ENCODE measurements at regions not wholly inside any gene's neighbourhood (a gene's known extent, or its start where the extent isn't known, plus 50 kb on each side); places are given as distances from the start of the nearest gene placed in this dataset.
A peak's percentile ranks its signal among the peaks of the same experiment; 100 is the strongest.

- TF ChIP-seq EP300 (IDR thresholded peaks at IDR 0.05) (no peak), CTCF (IDR thresholded peaks at IDR 0.05) (no peak), POLR2A (IDR thresholded peaks at IDR 0.05) (no peak)
- Histone ChIP-seq H3K4me1 (peaks cover 0 to 26% (median 10%) of the 10 kb centered on the region in 4 donors), H3K36me3 (no peaks in the 10 kb centered on the region), H3K4me3 (no peak overlapping the region), H3K27ac (no peak overlapping the region), H3K27me3 (no peaks in the 10 kb centered on the region), H3K9me3 (no peaks in the 10 kb centered on the region)
- DNase-seq (ENCODE audit: low spot score in 2 of 2), result no peak
- 75 to 76% methylated on average over 9 of the region's 9 CpGs for WGBS, 2 donors
Observed at GRCh38 chr10:62917475-62918238, 101.5 kb upstream of the EGR2 start.

GRCh38 chr10:62916141-62916603 lies 100.0 kb upstream of the EGR2 start:
- 12 to 29% methylated on average over 1 of the region's 1 CpG for WGBS, 2 donors
- no peak overlapping the region for H3K4me3 ChIP-seq
- H3K27me3 ChIP-seq, result no peaks in the 10 kb centered on the region
- H3K4me1 ChIP-seq, result peaks cover 0 to 36% (median 10%) of the 10 kb centered on the region in 4 donors
- no peaks in the 10 kb centered on the region for H3K9me3 ChIP-seq
- peak in 1 of 2 donors; percentile 33 for DNase-seq (ENCODE audit: low spot score in 2 of 2)
- TF ChIP-seq CTCF (IDR thresholded peaks at IDR 0.05) (no peak), POLR2A (IDR thresholded peaks at IDR 0.05) (no peak), EP300 (IDR thresholded peaks at IDR 0.05) (peak in 1 of 2 donors; percentile 88)
- no peaks in the 10 kb centered on the region for H3K36me3 ChIP-seq
- peak overlapping the region in 2 of 4 donors; percentile 21 to 67 for H3K27ac ChIP-seq

- Histone ChIP-seq H3K27me3 (no peaks in the 10 kb centered on the region), H3K4me3 (no peak overlapping the region), H3K9me3 (no peaks in the 10 kb centered on the region), H3K36me3 (no peaks in the 10 kb centered on the region), H3K27ac (peak overlapping the region in 1 of 4 donors; percentile 67), H3K4me1 (peaks cover 0 to 38% (median 10%) of the 10 kb centered on the region in 4 donors)
- no peak for TF ChIP-seq EP300 (IDR thresholded peaks at IDR 0.05)
- TF ChIP-seq CTCF (IDR thresholded peaks at IDR 0.05), result no peak
- no peak for TF ChIP-seq POLR2A (IDR thresholded peaks at IDR 0.05)
- DNase-seq (ENCODE audit: low spot score in 2 of 2), result no peak
Observed at GRCh38 chr10:62915158-62915557, 99.0 kb upstream of the EGR2 start.

GRCh38 chr10:62912086-62912485 lies 95.9 kb upstream of the EGR2 start:
- Histone ChIP-seq H3K36me3 (no peaks in the 10 kb centered on the region), H3K4me1 (peaks cover 0 to 38% (median 10%) of the 10 kb centered on the region in 4 donors), H3K27me3 (no peaks in the 10 kb centered on the region), H3K4me3 (peak overlapping the region in 1 of 4 donors; percentile 7), H3K27ac (peak overlapping the region in 2 of 4 donors; percentile 57 to 68), H3K9me3 (no peaks in the 10 kb centered on the region)
- no peak for DNase-seq (ENCODE audit: low spot score in 2 of 2)
- TF ChIP-seq CTCF (IDR thresholded peaks at IDR 0.05) (no peak), EP300 (IDR thresholded peaks at IDR 0.05) (no peak), POLR2A (IDR thresholded peaks at IDR 0.05) (no peak)
- WGBS, 2 donors, result 39 to 46% methylated on average over 3 of the region's 3 CpGs

GRCh38 chr10:62911210-62911963 lies 95.2 kb upstream of the EGR2 start:
- peak overlapping the region in 2 of 4 donors; percentile 57 to 68 for H3K27ac ChIP-seq
- no peaks in the 10 kb centered on the region for H3K36me3 ChIP-seq
- no peaks in the 10 kb centered on the region for H3K9me3 ChIP-seq
- peak overlapping the region in 1 of 4 donors; percentile 7 for H3K4me3 ChIP-seq
- no peak for DNase-seq (ENCODE audit: low spot score in 2 of 2)
- H3K27me3 ChIP-seq, result no peaks in the 10 kb centered on the region
- 60 to 64% methylated on average over 11 of the region's 11 CpGs for WGBS, 2 donors
- TF ChIP-seq POLR2A (IDR thresholded peaks at IDR 0.05) (no peak), EP300 (IDR thresholded peaks at IDR 0.05) (no peak), CTCF (IDR thresholded peaks at IDR 0.05) (no peak)
- peaks cover 0 to 31% (median 8%) of the 10 kb centered on the region in 4 donors for H3K4me1 ChIP-seq

Data from tibial nerve (tissue), 4 donors.